Caco-2 (cell line): ENCODE measurements at regions not wholly inside any gene's neighbourhood (a gene's known extent, or its start where the extent isn't known, plus 50 kb on each side); places are given as distances from the start of the nearest gene placed in this dataset.

Experiments
- BruUV-seq: library from RNA; stranded (reverse); fragments of 400-500 nt; replicated peaks from 2 replicates; lab custom pipeline; 2021; lab: Mats Ljungman, UMichigan
- CTCF ChIA-PET: fragments of 300-600 bp; sonication (Branson Sonifier 250); formaldehyde crosslinking; loops from one replicate; lab custom pipeline; 2022; ENCODE audit warnings: antibody characterized with exemption; lab: Charles Lee
- POLR2A ChIA-PET: fragments of 300-600 bp; sonication (Branson Sonifier 250); formaldehyde crosslinking; loops from one replicate; lab custom pipeline; 2022; ENCODE audit warnings: antibody characterized with exemption; lab: Charles Lee
- DNase-seq, 2 experiments: peaks; one replicate each; pipeline versions ENCODE4 v3.0.0 to v3.0.0-alpha.2; 2020 to 2022
- H3K27me3 ChIP-seq: replicated peaks from 2 replicates; pipeline ENCODE4 v1.6.0; 2011; ENCODE audit warnings: low read length; ENCODE audit not compliant: control insufficient read depth, insufficient read depth
- H3K36me3 ChIP-seq: 2 replicates; pipeline ENCODE4 v1.5.1; 2011; ENCODE audit warnings: low read length; ENCODE audit not compliant: control insufficient read depth, insufficient read depth
- H3K4me1 ChIP-seq: fragments of 250-450 bp; sonication (Bioruptor Pico); 2 replicates; pipeline ENCODE4 v1.5.1; 2020; ENCODE audit warnings: mild to moderate bottlenecking
- H3K4me3 ChIP-seq: 2 replicates; pipeline ENCODE4 v1.5.1; 2011; ENCODE audit warnings: low read depth, mild to moderate bottlenecking, control low read depth, low read length
- H3K9me3 ChIP-seq: fragments of 250-450 bp; sonication (Bioruptor Pico); 2 replicates; pipeline ENCODE4 v1.5.1; 2020; ENCODE audit warnings: mild to moderate bottlenecking, moderate library complexity
- H3K27ac Mint-ChIP-seq: one replicate; pipeline ENCODE4 v1.8.0; 2022; ENCODE audit warnings: mixed read lengths; ENCODE audit not compliant: unreplicated experiment
- H3K27me3 Mint-ChIP-seq: one replicate; pipeline ENCODE4 v1.8.0; 2022; ENCODE audit warnings: mixed read lengths; ENCODE audit not compliant: insufficient read depth, unreplicated experiment
- H3K36me3 Mint-ChIP-seq: one replicate; pipeline ENCODE4 v1.8.0; 2022; ENCODE audit warnings: mild to moderate bottlenecking, mixed read lengths; ENCODE audit not compliant: insufficient read depth, unreplicated experiment
- H3K4me1 Mint-ChIP-seq: one replicate; pipeline ENCODE4 v1.8.0; 2022; ENCODE audit warnings: low read depth, mixed read lengths; ENCODE audit not compliant: unreplicated experiment
- H3K4me3 Mint-ChIP-seq: one replicate; pipeline ENCODE4 v1.8.0; 2022; ENCODE audit warnings: mild to moderate bottlenecking, moderate library complexity, mixed read lengths; ENCODE audit not compliant: unreplicated experiment
- H3K9me3 Mint-ChIP-seq: one replicate; pipeline ENCODE4 v1.8.0; 2022; ENCODE audit warnings: mixed read lengths; ENCODE audit not compliant: unreplicated experiment
- CTCF ChIP-seq, 2 experiments: fragments of 200-600 bp in 1 of 2; IDR thresholded peaks; 1 replicate in 1 of 2; 2 replicates in 1 of 2; pipeline versions ENCODE4 v1.5.1 to v1.8.0; 2011 to 2022; ENCODE audit warnings: antibody characterized with exemption in 1 of 2, control low read depth in 1 of 2, inconsistent platforms in 1 of 2, low read depth in 1 of 2, low read length in 1 of 2, mild to moderate bottlenecking in 1 of 2, moderate library complexity in 1 of 2; ENCODE audit not compliant: insufficient read depth in 1 of 2, severe bottlenecking in 1 of 2, unreplicated experiment in 1 of 2
- intact Hi-C: fragments of 100-400 bp; cut with micrococcal nuclease; formaldehyde crosslinking; loops from one replicate; pipeline ENCODE4 v1.10.0; 2022; ENCODE audit not compliant: unreplicated experiment

- intact Hi-C loops: no loop called here
- no peak overlapping the region for H3K4me3 Mint-ChIP-seq
- Histone ChIP-seq H3K27me3 (no peaks in the 10 kb centered on the region), H3K4me1 (no peaks in the 10 kb centered on the region), H3K36me3 (no peaks in the 10 kb centered on the region), H3K4me3 (no peak overlapping the region), H3K9me3 (no peaks in the 10 kb centered on the region)
- no peak overlapping the region for H3K27ac Mint-ChIP-seq
- no TSS peak for BruUV-seq
- no peaks in the 10 kb centered on the region for H3K4me1 Mint-ChIP-seq
- ChIA-PET CTCF (no interaction called here), POLR2A (no interaction called here)
- no peak for DNase-seq
- peaks cover 2% of the 10 kb centered on the region for H3K27me3 Mint-ChIP-seq
- H3K36me3 Mint-ChIP-seq: no peaks in the 10 kb centered on the region
- no peaks in the 10 kb centered on the region for H3K9me3 Mint-ChIP-seq
- no peak for TF ChIP-seq CTCF (IDR thresholded peaks at IDR 0.05; ENCODE audit: insufficient read depth in 1 of 2, low read depth in 1 of 2, low read length in 1 of 2, severe bottlenecking in 1 of 2, unreplicated experiment in 1 of 2)
Measured at GRCh38 chr13:60790620-60791019, 393.6 kb downstream of the TDRD3 start.

- Mint-ChIP-seq H3K4me1 (no peaks in the 10 kb centered on the region), H3K27ac (no peak overlapping the region), H3K36me3 (no peaks in the 10 kb centered on the region), H3K9me3 (no peaks in the 10 kb centered on the region), H3K27me3 (peaks cover 2% of the 10 kb centered on the region), H3K4me3 (no peak overlapping the region)
- Histone ChIP-seq H3K27me3 (no peaks in the 10 kb centered on the region), H3K36me3 (no peaks in the 10 kb centered on the region), H3K9me3 (no peaks in the 10 kb centered on the region), H3K4me1 (no peaks in the 10 kb centered on the region), H3K4me3 (no peak overlapping the region)
- DNase-seq: no peak
- intact Hi-C loops: no loop called here
- no TSS peak for BruUV-seq
- ChIA-PET CTCF (no interaction called here), POLR2A (no interaction called here)
- no peak for TF ChIP-seq CTCF (IDR thresholded peaks at IDR 0.05; ENCODE audit: insufficient read depth in 1 of 2, low read depth in 1 of 2, low read length in 1 of 2, severe bottlenecking in 1 of 2, unreplicated experiment in 1 of 2)
Measured at GRCh38 chr13:60788156-60788829, 391.3 kb downstream of the TDRD3 start.

GRCh38 chr13:60787083-60787482 lies 390.1 kb downstream of the TDRD3 start:
- H3K4me1 Mint-ChIP-seq: no peaks in the 10 kb centered on the region

More at GRCh38 chr13:60787083-60787482, 390.1 kb downstream of the TDRD3 start:
- H3K36me3 ChIP-seq: no peaks in the 10 kb centered on the region
- no peaks in the 10 kb centered on the region for H3K27me3 ChIP-seq
- BruUV-seq: no TSS peak
- Mint-ChIP-seq H3K4me3 (no peak overlapping the region), H3K27me3 (peaks cover 2% of the 10 kb centered on the region), H3K9me3 (no peaks in the 10 kb centered on the region), H3K36me3 (no peaks in the 10 kb centered on the region), H3K27ac (no peak overlapping the region)
- DNase-seq: no peak
- H3K9me3 ChIP-seq: no peaks in the 10 kb centered on the region
- no peaks in the 10 kb centered on the region for H3K4me1 ChIP-seq
- intact Hi-C loops: no loop called here
- POLR2A ChIA-PET: no interaction called here
- TF ChIP-seq CTCF (IDR thresholded peaks at IDR 0.05; ENCODE audit: insufficient read depth in 1 of 2, low read depth in 1 of 2, low read length in 1 of 2, severe bottlenecking in 1 of 2, unreplicated experiment in 1 of 2): no peak
- H3K4me3 ChIP-seq: no peak overlapping the region
- CTCF ChIA-PET: no interaction called here
